HG02981 (cell line): ENCODE measurements at regions not wholly inside any gene's neighbourhood (a gene's known extent, or its start where the extent isn't known, plus 50 kb on each side); places are given as distances from the start of the nearest gene placed in this dataset.
"Not testable (repeated sequence)": the region's sequence is repeated elsewhere in the genome, so short reads cannot be mapped to it uniquely, and the experiment has no call there.

Experiments
- ATAC-seq: cut with Tn5 transposase; IDR thresholded peaks from one replicate; pipeline ENCODE4 v1.9.1; 2021; ENCODE audit warnings: mild to moderate bottlenecking, moderate library complexity; ENCODE audit not compliant: unreplicated experiment

DNA sequence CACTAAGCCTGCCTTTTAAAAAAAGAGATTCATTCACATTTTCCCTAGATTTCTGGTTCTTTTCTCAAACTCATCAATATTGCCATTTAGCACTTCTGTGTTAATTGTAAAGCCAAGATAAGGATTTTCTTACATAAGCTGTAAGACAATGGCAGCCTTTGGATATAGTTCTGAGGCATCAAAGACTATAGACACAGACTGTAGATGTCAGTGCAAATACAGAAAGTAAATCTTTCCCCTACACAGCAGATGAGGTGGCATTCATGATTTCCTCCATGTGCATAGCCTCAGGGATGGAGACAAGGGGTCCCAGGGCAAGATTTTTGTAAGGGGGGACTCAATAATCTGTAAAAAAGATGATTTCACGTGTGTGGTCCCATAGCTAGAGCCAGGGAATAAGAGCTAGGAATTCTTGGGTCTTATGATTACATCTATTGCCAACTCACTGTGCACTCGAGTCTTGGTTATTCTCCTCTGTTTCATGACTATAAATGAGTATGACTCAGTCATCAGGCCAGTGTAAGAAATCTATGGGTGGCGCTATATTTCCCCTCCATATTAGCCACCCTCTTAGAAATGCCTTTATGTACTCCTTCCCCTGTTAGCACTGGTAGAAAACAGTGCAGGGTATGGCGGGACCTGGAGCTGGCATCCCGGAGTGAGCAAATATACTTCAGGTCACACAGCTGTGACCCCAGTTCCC lies 207.5 kb downstream of the EXOC5 start:
- no peak for ATAC-seq

DNA sequence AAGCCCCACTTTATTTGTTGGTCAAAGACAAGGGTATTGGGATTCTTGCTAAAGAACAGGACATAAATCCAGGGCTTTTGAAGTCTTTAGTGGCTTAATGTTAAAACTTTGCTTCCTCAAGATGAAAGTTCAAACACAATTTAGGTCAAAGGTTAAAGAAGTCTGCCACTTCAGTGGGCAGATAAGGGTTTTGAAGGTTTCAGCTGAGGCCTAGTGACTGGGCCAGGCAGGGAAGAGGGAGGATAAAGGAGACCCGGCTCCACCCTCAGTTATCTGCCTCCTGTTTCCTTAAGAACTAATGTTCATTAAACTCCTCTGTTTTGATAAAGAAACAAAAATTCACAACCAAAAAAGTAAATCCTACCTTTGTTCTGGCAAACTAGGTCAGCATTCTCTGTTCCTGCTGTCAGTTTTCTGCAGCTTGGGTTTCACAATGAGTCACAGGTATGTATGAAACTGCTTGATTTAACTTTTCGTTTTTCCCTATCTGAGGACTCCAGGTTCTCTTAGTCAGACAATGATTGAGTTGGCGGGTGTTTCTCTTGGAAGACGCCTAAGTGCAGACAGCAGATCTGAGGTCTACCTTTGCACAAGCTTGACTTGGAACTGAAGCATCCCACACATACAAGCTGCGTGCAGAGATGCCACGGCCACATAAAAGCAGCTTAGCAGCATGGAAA lies 208.3 kb downstream of the EXOC5 start:
- ATAC-seq = peak; percentile 85

DNA sequence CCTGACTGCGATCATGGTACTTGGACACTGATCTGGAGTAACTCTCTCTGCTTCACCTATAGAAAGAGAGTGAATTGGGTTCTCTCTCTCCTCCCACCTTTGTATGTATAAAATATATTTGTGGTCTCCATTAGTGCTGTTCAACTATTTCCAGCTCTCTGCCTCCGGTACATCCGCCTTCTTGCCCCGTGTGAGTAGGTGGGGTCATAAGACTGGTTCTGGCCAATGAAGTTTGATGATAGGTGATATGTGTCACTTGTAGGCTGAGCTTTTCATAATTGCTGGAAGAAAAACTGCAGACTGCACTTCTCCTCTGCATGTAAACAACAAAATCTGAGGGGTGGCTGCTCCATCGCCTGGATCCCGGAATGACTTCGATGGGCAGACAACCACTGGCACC lies 210.4 kb downstream of the EXOC5 start:
- no peak for ATAC-seq

DNA sequence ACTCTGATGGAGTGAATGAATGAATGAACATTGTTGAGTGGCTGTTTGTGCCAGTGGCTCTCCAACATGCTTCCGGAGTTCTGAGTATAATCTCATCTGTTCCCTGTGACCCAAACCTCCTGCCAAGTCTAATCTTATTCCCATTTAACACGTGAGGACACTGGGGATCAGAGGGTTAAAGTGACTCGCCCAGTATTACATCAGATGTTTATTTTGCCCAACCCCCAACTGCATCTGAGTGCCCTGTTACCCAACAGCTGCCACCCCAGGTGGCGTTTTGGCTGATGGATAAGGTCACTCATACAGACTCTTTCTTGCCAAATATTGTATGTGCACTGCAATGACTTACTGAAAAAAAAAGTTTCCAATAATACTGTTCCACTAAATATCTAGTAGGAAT lies 210.9 kb downstream of the EXOC5 start:
- ATAC-seq = no peak

DNA sequence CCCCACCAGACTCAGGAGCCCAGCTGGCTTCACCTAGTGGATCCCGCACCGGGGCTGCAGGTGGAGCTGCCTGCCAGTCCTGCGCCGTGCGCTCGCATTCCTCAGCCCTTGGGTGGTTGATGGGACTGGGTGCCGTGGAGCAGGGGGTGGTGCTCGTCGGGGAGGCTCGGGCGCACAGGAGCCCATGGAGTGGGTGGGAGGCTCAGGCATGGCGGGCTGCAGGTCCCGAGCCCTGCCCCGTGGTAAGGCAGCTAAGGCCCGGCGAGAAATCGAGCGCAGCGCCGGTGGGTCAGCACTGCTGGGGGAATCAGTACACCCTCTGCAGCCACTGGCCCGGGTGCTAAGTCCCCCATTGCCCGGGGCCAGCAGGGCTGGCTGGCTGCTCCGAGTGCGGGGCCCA lies 212.2 kb downstream of the EXOC5 start:
- ATAC-seq = not testable (repeated sequence)

DNA sequence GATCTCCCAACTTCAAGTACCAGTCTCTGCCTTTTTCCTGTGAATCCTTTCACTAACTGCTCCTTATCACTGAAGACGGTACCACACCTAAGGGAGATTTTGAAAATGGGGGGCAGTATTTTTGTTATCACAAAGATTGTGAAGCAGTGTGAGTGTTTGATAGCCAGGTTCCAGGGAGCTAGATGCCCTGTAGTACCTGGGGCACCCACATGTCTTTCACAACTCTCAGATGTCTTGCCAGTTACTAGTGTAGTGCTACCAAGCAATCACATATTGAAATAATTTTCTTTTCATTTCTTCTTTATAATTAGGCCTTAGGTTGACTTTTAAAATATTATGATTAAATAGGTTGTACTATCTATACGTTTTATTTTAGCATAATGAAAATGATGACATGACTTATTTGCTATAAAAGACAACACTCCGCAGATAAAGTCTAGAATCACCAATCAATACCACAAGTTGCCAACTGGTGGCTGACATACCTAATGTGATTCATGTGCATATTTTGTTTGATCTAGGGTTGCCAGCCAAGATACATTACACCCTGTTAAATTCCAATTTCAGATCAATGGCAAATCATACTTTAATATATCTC lies 215.9 kb downstream of the EXOC5 start:
- no peak for ATAC-seq

DNA sequence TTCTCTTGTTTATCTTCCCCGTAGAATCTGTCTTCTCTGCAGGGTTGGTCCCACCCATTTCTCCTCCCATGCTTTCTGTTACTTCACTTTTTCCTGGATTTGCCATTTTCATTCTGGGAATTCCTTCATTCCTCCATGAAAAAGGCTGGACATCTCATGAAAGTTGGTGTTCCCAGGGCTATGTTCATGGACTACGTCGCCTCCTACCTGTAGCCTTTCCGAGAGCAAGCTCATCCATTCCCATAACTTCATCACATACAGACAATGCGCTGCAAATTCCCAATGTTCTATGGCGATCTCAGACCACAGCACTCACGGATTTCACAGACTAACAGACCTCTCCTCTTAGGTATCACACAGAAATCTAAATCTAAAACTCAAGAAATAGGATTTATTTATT lies 217.1 kb downstream of the EXOC5 start:
- ATAC-seq = no peak

DNA sequence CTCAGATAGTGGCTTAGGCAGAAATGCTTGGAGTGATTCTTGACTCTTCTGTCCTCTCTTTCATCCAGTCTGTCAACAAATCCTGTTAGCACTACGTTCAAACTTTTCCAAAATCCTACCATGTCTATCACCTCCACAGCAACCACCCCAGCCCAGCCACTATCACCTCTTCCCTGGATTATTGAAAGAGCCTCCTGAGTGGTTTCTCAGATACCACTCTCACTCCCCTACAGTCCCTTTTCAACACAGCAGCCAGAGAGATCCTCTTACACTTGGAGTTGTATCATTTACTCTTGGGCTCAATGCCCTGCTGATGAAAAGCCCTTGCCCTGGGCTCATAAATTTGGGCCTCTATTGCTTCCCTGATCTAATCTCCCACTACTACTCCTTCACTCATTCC lies 218.9 kb downstream of the EXOC5 start:
- ATAC-seq = no peak

DNA sequence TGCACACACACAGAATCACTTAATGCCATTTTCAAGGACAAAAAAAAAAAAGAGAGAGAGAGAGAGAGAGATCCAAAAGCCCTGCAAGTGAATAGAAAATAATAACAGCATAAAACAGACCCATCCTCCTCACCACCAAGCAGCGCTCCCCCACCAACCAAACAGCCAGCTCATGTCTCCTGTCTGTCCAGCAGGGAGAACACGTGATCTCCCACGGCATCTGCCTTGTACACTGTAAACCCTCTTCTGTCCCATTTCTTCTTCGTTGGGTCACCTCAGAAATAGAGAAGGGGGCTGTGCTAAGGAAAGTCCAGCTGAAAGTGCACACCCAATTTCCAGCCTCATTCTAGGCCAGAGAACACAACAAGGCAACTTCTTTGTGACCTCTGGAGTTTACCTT lies 222.5 kb downstream of the EXOC5 start:
- no peak for ATAC-seq

DNA sequence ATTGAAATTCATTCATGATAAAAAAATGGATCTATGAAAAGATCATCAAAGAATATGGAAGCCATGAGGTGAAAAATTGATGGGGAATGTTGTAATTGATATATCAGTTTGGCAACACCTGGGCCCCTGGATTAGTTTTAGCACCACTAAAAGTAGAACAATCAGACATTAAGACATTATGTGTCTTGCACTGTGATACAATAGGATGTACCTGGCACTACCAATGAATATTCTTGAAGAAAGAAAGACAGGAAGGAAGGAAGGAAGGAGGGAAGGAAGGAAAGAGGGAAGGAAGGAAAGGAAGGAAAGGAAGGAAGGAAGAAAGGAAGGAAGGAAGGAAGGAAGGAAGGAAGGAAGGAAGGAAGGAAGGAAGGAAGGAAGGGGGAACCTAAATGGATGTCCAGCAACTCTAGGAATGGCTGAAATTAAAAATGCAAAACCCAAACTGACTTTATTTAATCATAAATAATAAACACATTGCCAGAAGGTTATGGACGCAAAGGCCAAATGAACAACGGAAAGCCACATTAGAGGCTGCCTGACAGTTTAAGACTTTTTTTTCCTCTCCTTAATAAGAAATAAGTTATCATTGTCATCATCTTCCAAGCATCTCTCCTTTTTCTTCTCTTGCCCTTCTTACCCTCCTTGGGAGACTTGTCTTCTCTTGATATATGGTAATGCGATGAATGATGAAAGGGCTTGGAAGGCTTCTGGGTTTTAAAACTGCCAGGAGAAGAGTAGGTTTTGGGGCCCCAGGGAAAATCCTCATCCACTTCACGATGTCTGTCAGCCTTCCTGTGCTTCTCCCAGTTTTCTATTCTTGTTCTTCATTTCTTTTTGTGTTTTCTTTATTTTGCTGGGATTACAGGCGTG lies 224.4 kb downstream of the EXOC5 start:
- ATAC-seq = not testable (repeated sequence)

DNA sequence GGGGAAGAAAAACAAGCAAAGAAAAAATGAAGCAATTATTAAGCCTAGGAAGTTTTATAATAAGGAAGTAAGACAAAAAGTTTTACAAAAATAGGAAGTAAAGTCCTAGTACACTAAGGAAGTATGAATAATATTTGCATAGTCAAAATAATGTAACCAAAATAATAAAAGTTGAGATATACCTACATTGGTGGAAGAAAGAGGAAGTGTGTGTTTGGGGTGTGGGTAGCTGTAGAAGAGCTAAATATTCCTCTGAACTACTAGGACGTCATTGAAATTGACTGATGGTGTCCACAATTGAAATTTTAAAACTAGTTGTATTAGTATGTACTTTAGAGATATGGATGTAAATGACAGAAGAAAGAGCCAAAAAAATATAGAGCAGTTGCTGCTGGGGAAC lies 228.4 kb upstream of the OTX2 start:
- ATAC-seq = no peak

DNA sequence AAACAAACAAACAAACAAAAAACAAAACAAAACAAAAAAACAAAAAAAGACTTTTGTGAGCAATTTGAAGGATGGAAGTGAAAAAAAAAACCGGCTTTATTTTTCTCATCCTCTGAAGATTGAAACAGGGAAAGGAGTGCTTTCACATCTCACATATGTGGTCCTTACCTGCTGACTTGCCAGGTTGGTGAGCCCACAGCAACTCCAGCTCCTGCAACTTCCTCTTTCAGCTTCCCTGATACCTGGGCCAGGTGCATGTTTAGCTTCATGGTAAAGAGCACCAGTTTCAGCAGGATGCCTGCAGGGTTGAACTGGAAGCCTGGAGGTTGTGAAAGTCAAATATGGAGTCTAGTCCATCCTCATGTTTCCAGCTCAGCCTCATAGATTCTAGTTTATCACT lies 221.2 kb upstream of the OTX2 start:
- ATAC-seq = no peak

DNA sequence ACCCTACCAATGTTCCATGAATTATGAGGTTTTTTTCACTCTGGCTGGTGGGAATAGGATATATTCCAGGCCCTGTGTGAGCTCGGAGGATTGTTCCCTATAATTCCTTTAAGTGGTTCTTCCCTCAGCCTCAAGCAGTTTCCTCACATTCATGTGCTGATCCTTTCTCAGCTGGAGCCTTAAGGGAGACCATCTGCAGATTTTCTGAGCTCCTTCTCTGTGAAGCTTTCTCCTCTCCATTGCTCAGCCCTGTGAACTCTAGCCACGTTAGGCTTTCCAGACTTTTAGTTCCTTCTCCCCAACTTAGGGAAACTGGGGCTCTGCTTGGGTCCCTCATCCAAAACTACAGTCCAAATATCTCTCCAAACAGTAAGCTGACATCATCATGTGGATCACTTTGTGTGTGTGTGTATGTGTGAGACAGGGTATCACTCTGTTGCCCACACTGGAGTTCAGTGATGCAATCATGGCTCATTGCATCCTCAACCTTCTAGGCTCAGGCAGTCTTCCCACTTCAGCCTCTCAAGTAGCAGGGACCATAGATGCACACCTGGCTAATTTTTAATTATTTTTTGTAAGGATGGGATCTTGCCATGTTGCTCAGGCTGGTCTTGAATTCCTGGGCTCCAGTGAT lies 219.5 kb upstream of the OTX2 start:
- no peak for ATAC-seq

DNA sequence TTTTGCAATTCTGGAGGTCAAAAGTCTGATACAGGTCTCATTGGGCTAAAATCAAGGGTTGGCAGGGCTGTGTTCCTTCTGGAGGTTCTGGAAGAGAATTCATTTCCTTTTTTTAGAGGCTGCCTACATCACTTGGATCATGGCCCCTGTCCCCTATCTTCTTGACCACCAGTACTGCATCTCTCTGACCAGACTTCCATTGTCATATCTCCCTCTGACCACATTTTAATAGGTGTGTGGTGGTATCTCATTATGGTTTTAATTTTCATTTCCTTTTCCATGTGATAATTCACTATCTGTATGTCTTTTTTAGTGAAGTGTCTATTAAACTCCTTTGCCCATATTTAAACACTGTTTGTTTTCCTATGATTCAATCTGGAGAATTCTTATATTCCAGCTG lies 215.2 kb upstream of the OTX2 start:
- no peak for ATAC-seq

DNA sequence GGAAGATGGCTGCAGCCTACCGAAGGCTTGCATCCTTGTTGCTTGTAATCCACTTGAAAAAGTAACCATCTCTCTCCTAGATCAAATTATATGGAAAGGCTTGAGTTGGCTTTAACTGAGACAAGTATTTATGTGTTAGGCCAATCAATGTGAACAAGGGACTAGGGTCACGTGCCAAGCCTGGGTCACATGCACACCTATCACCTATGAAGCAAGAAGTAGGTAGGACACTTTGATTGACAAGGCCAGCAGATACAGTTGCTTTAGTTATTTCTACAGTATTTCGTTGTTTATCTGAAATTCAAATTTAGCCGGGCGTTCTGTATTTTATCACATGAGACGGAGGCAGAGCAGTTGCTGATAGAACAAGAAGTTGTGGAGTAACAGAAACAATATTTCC lies 212.3 kb upstream of the OTX2 start:
- ATAC-seq = no peak

DNA sequence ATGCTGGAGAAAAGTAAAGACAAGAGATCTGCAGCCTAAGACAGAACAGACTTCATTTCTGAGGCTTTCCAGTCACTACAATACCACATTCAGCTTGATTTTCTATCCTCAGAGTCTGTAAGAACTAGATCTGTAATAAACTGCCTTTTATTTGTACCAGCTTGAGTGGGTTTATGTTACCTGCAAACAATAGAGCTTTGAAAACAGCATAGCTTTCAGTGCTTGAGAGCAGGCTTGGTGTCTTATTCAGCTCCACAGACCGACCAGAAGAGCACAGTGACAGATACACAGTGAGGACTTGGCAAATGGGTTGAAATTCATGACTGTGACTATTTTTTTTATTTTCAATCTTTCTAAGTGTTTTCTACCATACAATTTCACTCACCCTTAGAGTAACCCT lies 207.8 kb upstream of the OTX2 start:
- no peak for ATAC-seq

DNA sequence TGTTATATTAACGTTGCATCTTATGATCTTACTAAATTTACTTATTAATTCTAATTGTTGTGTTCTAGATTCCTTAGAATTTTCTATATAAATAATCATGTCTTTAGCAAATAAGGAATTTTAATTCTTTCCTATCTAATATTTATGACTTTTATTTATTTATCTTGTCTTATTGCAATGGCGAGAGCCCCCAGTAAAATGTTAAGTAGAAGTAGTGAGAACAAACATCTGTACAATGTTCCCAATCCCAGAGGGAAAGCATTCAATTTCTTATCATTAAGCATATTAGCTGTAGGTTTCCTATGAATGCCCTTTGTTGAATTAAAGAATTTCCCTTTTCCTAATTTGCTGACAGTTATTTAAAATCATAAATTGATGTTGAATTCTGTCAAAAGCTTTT lies 203.7 kb upstream of the OTX2 start:
- ATAC-seq = no peak

DNA sequence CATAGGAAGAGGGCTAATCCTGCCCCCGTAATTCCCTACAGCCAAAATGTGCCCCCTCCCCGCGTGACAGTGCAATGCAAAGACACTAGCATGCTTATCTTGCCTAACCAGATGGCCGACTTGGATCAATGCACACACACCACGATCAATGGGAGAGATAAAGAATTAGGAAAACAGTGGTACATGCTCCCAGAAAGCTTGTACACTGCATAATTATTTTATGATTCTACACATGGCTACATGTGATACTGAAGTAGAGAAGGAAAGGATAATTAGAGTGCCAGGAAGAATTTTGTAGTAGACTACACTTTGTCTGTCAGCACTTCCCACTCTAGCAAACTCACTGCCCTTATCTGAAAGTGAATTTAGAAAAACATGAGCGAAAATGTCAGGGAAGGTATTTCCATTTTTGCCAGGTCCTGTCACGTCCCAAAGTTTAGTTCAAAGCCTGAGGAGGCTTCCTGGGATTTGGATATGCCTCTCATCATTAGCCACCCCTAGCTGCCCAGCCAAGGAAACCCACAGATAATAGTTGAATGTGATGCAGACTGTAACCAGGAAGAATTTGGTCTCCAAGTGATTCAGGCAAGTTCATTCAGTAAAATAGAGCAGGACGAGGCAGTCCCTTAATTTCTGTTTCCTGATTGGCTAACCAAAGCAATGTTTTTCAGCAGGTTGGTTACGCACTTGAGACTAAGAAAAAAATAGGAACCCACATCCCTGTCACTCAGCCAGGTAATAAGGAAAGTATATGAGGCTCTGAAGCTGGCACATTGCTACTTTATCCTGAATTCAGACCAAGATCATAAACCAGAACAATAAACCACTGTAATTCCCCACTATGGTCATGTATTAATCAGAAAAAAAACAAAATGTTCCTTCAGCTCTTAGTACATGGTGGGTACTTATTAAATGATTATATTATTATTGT lies 199.6 kb upstream of the OTX2 start:
- ATAC-seq = no peak

DNA sequence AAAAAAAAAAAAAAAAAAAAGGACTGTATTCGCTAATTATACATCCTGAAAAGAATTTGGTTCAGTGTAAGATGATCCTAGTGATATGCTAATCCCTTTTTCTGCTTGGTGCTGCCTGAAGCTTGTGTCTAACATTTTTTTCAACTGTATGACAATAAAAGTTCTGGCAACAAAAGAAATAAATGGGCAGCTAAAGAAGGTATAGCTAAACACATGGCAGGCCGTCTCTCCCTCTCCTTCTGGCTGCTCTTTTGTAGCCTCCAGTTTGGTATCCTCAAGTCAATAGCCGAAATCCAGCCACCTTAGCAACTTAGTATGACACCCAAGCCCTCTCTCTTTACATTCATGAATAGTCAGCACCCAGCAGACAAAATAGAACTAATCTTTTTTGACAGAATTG lies 198.3 kb upstream of the OTX2 start:
- ATAC-seq = no peak

DNA sequence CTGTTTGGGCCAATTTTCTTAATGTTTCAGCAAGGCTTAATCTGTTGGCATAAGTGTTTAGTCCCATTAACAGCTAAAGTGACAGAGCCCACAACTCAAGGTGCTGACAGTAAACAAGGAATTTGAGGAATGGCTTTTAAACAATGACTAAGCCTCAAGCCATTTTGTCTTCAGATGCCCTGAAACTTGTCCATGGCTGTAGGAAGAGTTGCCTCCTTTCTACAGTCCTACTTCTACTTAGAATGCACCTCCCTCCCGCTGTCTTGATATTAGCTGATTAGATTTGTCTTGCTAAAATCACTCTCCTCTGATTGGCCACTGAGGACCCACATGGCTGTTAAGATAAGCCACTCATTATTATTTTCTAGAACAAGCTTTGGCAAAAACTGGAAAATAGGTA lies 188.4 kb upstream of the OTX2 start:
- no peak for ATAC-seq
